Endothelial cell of umbilical vein (primary cell): ENCODE measurements at regions not wholly inside any gene's neighbourhood (a gene's known extent, or its start where the extent isn't known, plus 50 kb on each side); places are given as distances from the start of the nearest gene placed in this dataset.
"Not testable (repeated sequence)": the region's sequence is repeated elsewhere in the genome, so short reads cannot be mapped to it uniquely, and the experiment has no call there.

Experiments
- BruUV-seq: library from RNA; stranded (reverse); fragments of 400-500 nt; replicated peaks from 2 replicates; lab custom pipeline; 2021; lab: Mats Ljungman, UMichigan
- CTCF ChIA-PET: fragments of 300-600, 350-600 bp; sonication (Branson Sonifier 250); formaldehyde crosslinking; loops from one replicate; lab custom pipeline; 2021; ENCODE audit warnings: antibody characterized with exemption, inconsistent platforms; lab: Charles Lee
- POLR2A ChIA-PET: fragments of 300-600, 350-600 bp; sonication (Branson Sonifier 250); formaldehyde crosslinking; loops from one replicate; lab custom pipeline; 2021; ENCODE audit warnings: antibody characterized with exemption, inconsistent platforms; lab: Charles Lee
- DNase-seq: peaks from one replicate; pipeline ENCODE4 v3.0.0-alpha.2; 2011; ENCODE audit warnings: low read depth, low spot score
- FAIRE-seq: peaks from 2 replicates; lab custom pipeline; 2011; peaks lifted over from hg19 to GRCh38; lab: Jason Lieb, UNC
- H2AFZ ChIP-seq: 2 replicates; pipeline ENCODE4 v1.6.0; 2012; ENCODE audit warnings: low read depth, low read length, control low read depth, inconsistent platforms
- H3K27ac ChIP-seq: 2 replicates; pipeline ENCODE4 v1.5.1; 2011; ENCODE audit warnings: low read depth, mild to moderate bottlenecking, control low read depth, low read length, moderate library complexity; ENCODE audit not compliant: insufficient read depth
- H3K27me3 ChIP-seq, 2 experiments: 2 replicates each; pipeline versions ENCODE4 v1.6.0 to v1.6.1; 2011; ENCODE audit warnings: low read length in 2 of 2, mixed read lengths in 1 of 2; ENCODE audit not compliant: control insufficient read depth in 2 of 2, insufficient read depth in 2 of 2
- H3K36me3 ChIP-seq, 2 experiments: 2 replicates in 1 of 2; 3 replicates in 1 of 2; pipeline ENCODE4 v1.5.1; 2011; ENCODE audit warnings: low read length in 2 of 2, mild to moderate bottlenecking in 1 of 2, moderate library complexity in 1 of 2; ENCODE audit not compliant: control insufficient read depth in 2 of 2, insufficient read depth in 2 of 2; ENCODE audit errors: extremely low read depth in 1 of 2
- H3K4me1 ChIP-seq: 3 replicates; pipeline ENCODE4 v1.5.1; 2011; ENCODE audit warnings: mild to moderate bottlenecking, low read length; ENCODE audit not compliant: control insufficient read depth, insufficient read depth; ENCODE audit errors: extremely low read depth
- H3K4me2 ChIP-seq: 2 replicates; pipeline ENCODE4 v1.6.1; 2011; ENCODE audit warnings: low read length, control low read depth, mixed read lengths; ENCODE audit not compliant: insufficient read depth
- H3K4me3 ChIP-seq, 3 experiments: fragments of 200-600 bp in 1 of 3; sonication (generic), shearing (Covaris generic) in 1 of 3; replicated peaks in 1 of 3; 2 replicates each; pipeline ENCODE4 v1.5.1; 2011 to 2016; ENCODE audit warnings: control low read depth in 3 of 3, low read length in 3 of 3, mild to moderate bottlenecking in 2 of 3, inconsistent platforms in 1 of 3, low read depth in 1 of 3, moderate library complexity in 1 of 3; ENCODE audit not compliant: insufficient read depth in 1 of 3
- H3K79me2 ChIP-seq: 2 replicates; pipeline ENCODE4 v1.6.0; 2012; ENCODE audit warnings: low read length, inconsistent platforms; ENCODE audit not compliant: control insufficient read depth, insufficient read depth
- H3K9ac ChIP-seq: replicated peaks from 2 replicates; pipeline ENCODE3; 2011; ENCODE audit warnings: low read length, control low read depth; ENCODE audit not compliant: insufficient read depth; ENCODE audit errors: extremely low read depth
- H3K9me1 ChIP-seq: replicated peaks from 3 replicates; pipeline ENCODE4 v1.6.0; 2011; ENCODE audit warnings: mild to moderate bottlenecking, low read length; ENCODE audit not compliant: control insufficient read depth, insufficient read depth; ENCODE audit errors: extremely low read depth
- H3K9me3 ChIP-seq: replicated peaks from 2 replicates; pipeline ENCODE4 v1.5.1; 2012; ENCODE audit warnings: low read length, inconsistent platforms; ENCODE audit not compliant: control insufficient read depth, insufficient read depth
- H4K20me1 ChIP-seq: replicated peaks from 2 replicates; pipeline ENCODE3; 2011; ENCODE audit warnings: mild to moderate bottlenecking, low read length; ENCODE audit not compliant: control insufficient read depth, insufficient read depth; ENCODE audit errors: extremely low read depth
- EZH2 ChIP-seq: IDR thresholded peaks from 2 replicates; pipeline ENCODE4 v1.6.1; 2012; ENCODE audit warnings: borderline replicate concordance, low read depth, mild to moderate bottlenecking, moderate library complexity, low read length, inconsistent platforms; ENCODE audit not compliant: severe bottlenecking
- FOS ChIP-seq: IDR thresholded peaks from 2 replicates; pipeline ENCODE4 v1.6.1; 2011; ENCODE audit warnings: mild to moderate bottlenecking, low read length, moderate library complexity, borderline replicate concordance; ENCODE audit not compliant: insufficient read depth
- GATA2 ChIP-seq: IDR thresholded peaks from 2 replicates; pipeline ENCODE4 v1.7.0; 2011; ENCODE audit warnings: low read depth, mild to moderate bottlenecking, moderate library complexity, mixed read lengths, low read length; ENCODE audit not compliant: insufficient read length, insufficient read depth
- JUN ChIP-seq: IDR thresholded peaks from 2 replicates; pipeline ENCODE4 v1.6.1; 2011; ENCODE audit warnings: borderline replicate concordance, low read depth; ENCODE audit not compliant: insufficient read length, insufficient read depth
- MAX ChIP-seq: IDR thresholded peaks from 2 replicates; pipeline ENCODE4 v1.6.1; 2011; ENCODE audit not compliant: insufficient read depth, insufficient read length
- MYC ChIP-seq: IDR thresholded peaks from one replicate; pipeline ENCODE4 v1.6.1; 2011; ENCODE audit warnings: mild to moderate bottlenecking, low read depth, low read length
- POLR2AphosphoS5 ChIP-seq: IDR thresholded peaks from 2 replicates; pipeline ENCODE4 v1.6.1; 2012; ENCODE audit warnings: low read depth, mild to moderate bottlenecking, control low read depth, low read length, moderate library complexity; ENCODE audit not compliant: insufficient read depth
- dilution Hi-C: fragments of 300-500 bp; cut with MboI; formaldehyde crosslinking; loops from one replicate; pipeline ENCODE4 v1.15.0; 2019; ENCODE audit warnings: low sequenced_read_pairs; ENCODE audit not compliant: extremely low pct_ligation_motif_present
- intact Hi-C: fragments of 100-400 bp; cut with micrococcal nuclease; formaldehyde crosslinking; loops from one replicate; pipeline ENCODE4 v1.10.0; 2022

- intact Hi-C loops (no loop called here), dilution Hi-C loops (no loop called here)
- H3K36me3 ChIP-seq = no peaks in the 10 kb centered on the region
- H3K9me1 ChIP-seq = no peaks in the 10 kb centered on the region
- no peaks in the 10 kb centered on the region for H3K27me3 ChIP-seq
- no peaks in the 10 kb centered on the region for H4K20me1 ChIP-seq
- H3K27ac ChIP-seq = no peak overlapping the region
- H3K9ac ChIP-seq = no peak overlapping the region
- no peak overlapping the region for H3K4me3 ChIP-seq
- DNase-seq = no peak
- no peaks in the 10 kb centered on the region for H3K79me2 ChIP-seq
- peaks cover 11% of the 10 kb centered on the region for H3K4me1 ChIP-seq
- ChIA-PET POLR2A (no interaction called here), CTCF (interaction anchor here (0.7 to 1.5 kb wide), 4 partner anchors 10 to 95 kb away, joined by 3 to 5 read pairs (median 3); no protein-coding TSS in a partner anchor)
- no peaks in the 10 kb centered on the region for H3K9me3 ChIP-seq
- no peak for TF ChIP-seq GATA2
- no TSS peak for BruUV-seq
- FAIRE-seq = no peak
- H3K4me2 ChIP-seq = no peak overlapping the region
- no peak overlapping the region for H2AFZ ChIP-seq
Measured at GRCh38 chr12:96120359-96121100, 73.6 kb upstream of the ELK3 start.

GRCh38 chr12:96121271-96121711 lies 72.9 kb upstream of the ELK3 start:
- H4K20me1 ChIP-seq = no peaks in the 10 kb centered on the region
- H3K9me3 ChIP-seq = no peaks in the 10 kb centered on the region
- FAIRE-seq = peak; percentile 28
- no TSS peak for BruUV-seq
- H3K36me3 ChIP-seq = no peaks in the 10 kb centered on the region
- H3K4me2 ChIP-seq = peak overlapping the region; percentile 27
- no peak overlapping the region for H3K27ac ChIP-seq
- H3K9ac ChIP-seq = no peak overlapping the region
- peak; percentile 32 for DNase-seq
- H3K9me1 ChIP-seq = no peaks in the 10 kb centered on the region
- TF ChIP-seq FOS (peak; percentile 48), JUN (no peak), MAX (no peak), EZH2 (no peak), POLR2AphosphoS5 (no peak), MYC (no peak)
- dilution Hi-C loops (no loop called here), intact Hi-C loops (no loop called here)
- ChIA-PET POLR2A (no interaction called here), CTCF (interaction anchor here (0.7 to 2.3 kb wide), 7 partner anchors 9 to 94 kb away, joined by 3 to 10 read pairs (median 3); no protein-coding TSS in a partner anchor)
- peak overlapping the region; percentile 55 for H2AFZ ChIP-seq
- H3K4me1 ChIP-seq = peaks cover 11% of the 10 kb centered on the region
- no peaks in the 10 kb centered on the region for H3K27me3 ChIP-seq
- no peaks in the 10 kb centered on the region for H3K79me2 ChIP-seq
- no peak overlapping the region for H3K4me3 ChIP-seq

- FAIRE-seq, DNase-seq, H3K4me2 ChIP-seq, H3K4me3 ChIP-seq, intact Hi-C loops, H4K20me1 ChIP-seq, H3K9me1 ChIP-seq, H3K9me3 ChIP-seq, H2AFZ ChIP-seq, H3K79me2 ChIP-seq, BruUV-seq, H3K36me3 ChIP-seq, dilution Hi-C loops, POLR2A ChIA-PET, H3K27ac ChIP-seq, H3K9ac ChIP-seq, H3K27me3 ChIP-seq: not testable (repeated sequence)
- peaks cover 12% of the 10 kb centered on the region for H3K4me1 ChIP-seq
- CTCF ChIA-PET = interaction anchor here (1.0 kb wide), 1 partner anchor 77 kb away, joined by 3 read pairs; no protein-coding TSS in a partner anchor
Measured at GRCh38 chr12:96128292-96128691, 65.9 kb upstream of the ELK3 start.
